CD4-positive, alpha-beta T cell treated with Interleukin-10 for 1 hour (primary cell): ENCODE measurements at regions not wholly inside any gene's neighbourhood (a gene's known extent, or its start where the extent isn't known, plus 50 kb on each side); places are given as distances from the start of the nearest gene placed in this dataset.
"Not testable (repeated sequence)": the region's sequence is repeated elsewhere in the genome, so short reads cannot be mapped to it uniquely, and the experiment has no call there.

Source experiments
- DNase-seq: peaks from one replicate; pipeline ENCODE4 v3.0.0-alpha.2; 2020

- no peak for DNase-seq
Measured at GRCh38 chr1:232149287-232150201, 480.4 kb downstream of the SIPA1L2 start.

GRCh38 chr1:232147215-232147614 is 482.7 kb downstream of the SIPA1L2 start:
- DNase-seq: no peak

GRCh38 chr1:232146514-232146913 is 483.4 kb downstream of the SIPA1L2 start:
- no peak for DNase-seq

- no peak for DNase-seq
Measured at GRCh38 chr1:232145768-232146167, 484.2 kb downstream of the SIPA1L2 start.

GRCh38 chr1:232144696-232145230 is 485.2 kb downstream of the SIPA1L2 start:
- DNase-seq: no peak

GRCh38 chr1:232143315-232143886 is 486.5 kb downstream of the SIPA1L2 start:
- DNase-seq: no peak

- DNase-seq: no peak
Measured at GRCh38 chr1:232142403-232143314, 487.3 kb downstream of the SIPA1L2 start.

GRCh38 chr1:232141167-232141448 is 488.8 kb downstream of the SIPA1L2 start:
- DNase-seq: not testable (repeated sequence)

- no peak for DNase-seq
Measured at GRCh38 chr1:232140419-232141166, 489.3 kb downstream of the SIPA1L2 start.

GRCh38 chr1:232139444-232139843 is 490.5 kb downstream of the SIPA1L2 start:
- no peak for DNase-seq

- DNase-seq: no peak
Measured at GRCh38 chr1:232138044-232138443, 491.9 kb downstream of the SIPA1L2 start.

GRCh38 chr1:232137066-232137465 is 492.9 kb downstream of the SIPA1L2 start:
- DNase-seq: no peak

GRCh38 chr1:232136136-232136535 is 493.8 kb downstream of the SIPA1L2 start:
- no peak for DNase-seq

GRCh38 chr1:232134365-232134764 is 495.6 kb downstream of the SIPA1L2 start:
- DNase-seq: no peak

- no peak for DNase-seq
Measured at GRCh38 chr1:232132572-232132971, 497.4 kb downstream of the SIPA1L2 start.

- DNase-seq: no peak
Measured at GRCh38 chr1:232131715-232132391, 498.1 kb downstream of the SIPA1L2 start.

GRCh38 chr1:232130815-232131480 is 499.0 kb downstream of the SIPA1L2 start:
- no peak for DNase-seq

- DNase-seq: no peak
Measured at GRCh38 chr1:232127190-232127589, 500.6 kb downstream of the DISC1 start.

GRCh38 chr1:232123775-232124659 is 497.4 kb downstream of the DISC1 start:
- DNase-seq: no peak

GRCh38 chr1:232117903-232118302 is 491.3 kb downstream of the DISC1 start:
- DNase-seq: not testable (repeated sequence)
